Fibroblast of the aortic adventitia (primary cell): ENCODE measurements at regions not wholly inside any gene's neighbourhood (a gene's known extent, or its start where the extent isn't known, plus 50 kb on each side); places are given as distances from the start of the nearest gene placed in this dataset.

Experiments
- DNase-seq: peaks from one replicate; pipeline ENCODE4 v3.0.0-alpha.2; 2010; ENCODE audit warnings: low read depth
- H3K4me3 ChIP-seq: 2 replicates; pipeline ENCODE4 v1.5.1; 2011; ENCODE audit warnings: low read depth, mild to moderate bottlenecking, control low read depth, low read length, moderate library complexity
- CTCF ChIP-seq: IDR thresholded peaks from 2 replicates; pipeline ENCODE4 v1.5.1; 2011; ENCODE audit warnings: mild to moderate bottlenecking, low read length, control low read depth, inconsistent platforms; ENCODE audit not compliant: insufficient read depth

DNA sequence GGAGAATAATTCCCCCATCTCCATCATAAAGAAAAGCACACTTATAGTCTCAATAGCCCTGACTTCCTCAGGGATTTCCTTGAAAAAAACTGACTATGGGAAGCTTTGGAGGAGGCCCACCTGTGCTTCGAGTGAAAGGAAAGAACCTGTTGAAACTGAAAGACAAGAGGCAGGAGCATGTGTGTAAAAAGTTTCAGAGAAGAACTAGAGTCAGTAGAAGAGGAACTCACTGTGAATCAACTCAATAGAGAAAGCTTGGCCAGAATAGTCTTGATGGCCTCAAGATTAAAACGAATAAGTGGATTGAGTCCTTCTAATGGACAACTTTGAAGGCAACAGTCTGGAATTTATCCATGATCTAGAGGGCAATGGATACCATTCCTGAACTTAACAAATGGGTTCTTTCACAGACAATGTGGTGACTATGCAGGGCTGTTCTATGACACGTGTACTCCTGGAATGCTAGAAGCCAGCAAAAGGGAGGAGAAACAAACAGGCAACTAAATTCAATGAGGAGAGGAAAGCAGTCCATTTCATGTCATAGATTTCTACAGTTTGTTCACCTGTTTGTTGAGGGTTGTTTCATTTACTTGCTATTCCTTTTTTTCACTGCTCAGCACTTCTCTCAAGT is 442.3 kb downstream of the GRB14 start:
- DNase-seq, result no peak
- TF ChIP-seq CTCF, result no peak
- H3K4me3 ChIP-seq, result no peak overlapping the region

DNA sequence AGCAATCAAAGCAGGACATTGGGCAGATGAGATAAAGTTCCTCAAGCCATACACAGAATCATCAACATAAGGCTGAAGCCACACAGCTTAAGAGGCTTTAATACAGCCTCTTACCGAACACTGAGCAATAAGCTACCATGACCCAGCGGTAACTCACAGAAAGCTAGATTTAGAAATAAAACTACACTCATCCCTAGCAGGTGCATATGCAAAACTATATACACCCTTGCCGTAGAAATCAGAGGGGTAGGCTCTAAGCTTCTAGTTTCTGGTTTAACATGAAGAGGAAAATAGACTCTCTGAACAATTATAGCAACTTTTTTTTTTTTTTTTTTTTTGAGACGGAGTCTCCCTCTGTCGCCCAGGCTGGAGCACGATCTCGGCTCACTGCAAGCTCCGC is 428.8 kb upstream of the FIGN start:
- TF ChIP-seq CTCF, result no peak
- DNase-seq, result no peak
- H3K4me3 ChIP-seq, result no peak overlapping the region

DNA sequence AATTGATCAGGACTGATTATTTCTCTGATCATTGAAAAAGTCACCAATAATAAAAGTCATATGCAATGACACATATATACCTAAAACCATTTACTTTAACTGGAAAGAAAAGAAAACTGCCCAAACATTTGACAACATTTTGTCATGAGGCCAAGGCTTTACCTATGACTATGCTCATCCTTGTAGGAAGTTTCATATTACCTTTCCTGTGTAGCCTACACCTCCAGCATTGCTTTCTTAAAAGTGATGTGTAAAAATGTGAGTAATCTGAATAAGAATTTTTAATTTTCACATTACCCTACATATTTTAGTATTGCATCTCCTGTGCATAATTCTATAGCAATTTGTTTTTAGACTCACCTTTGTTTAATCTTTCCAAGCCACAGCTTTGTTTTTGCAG is 419.8 kb upstream of the FIGN start:
- no peak overlapping the region for H3K4me3 ChIP-seq
- no peak for TF ChIP-seq CTCF
- no peak for DNase-seq

DNA sequence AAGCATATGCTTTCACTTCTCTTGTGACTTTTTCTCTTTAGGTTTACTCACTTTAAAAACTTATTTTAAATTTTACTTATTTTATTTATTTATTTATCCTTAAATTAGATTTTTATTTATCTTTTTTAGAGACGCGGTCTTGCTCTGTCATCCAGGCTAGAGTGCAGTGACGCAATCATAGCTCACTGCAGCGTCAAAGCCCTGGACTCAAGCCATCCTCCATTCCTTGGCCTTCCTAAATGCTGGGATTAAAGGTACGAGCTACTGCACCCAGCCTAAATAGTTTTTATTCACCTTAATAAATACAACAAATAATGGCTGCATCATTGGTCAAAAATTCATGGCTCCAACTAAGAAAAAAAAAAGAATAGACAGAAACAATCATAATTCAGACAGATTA is 415.7 kb upstream of the FIGN start:
- TF ChIP-seq CTCF, result no peak
- no peak overlapping the region for H3K4me3 ChIP-seq
- peak; percentile 49 for DNase-seq

DNA sequence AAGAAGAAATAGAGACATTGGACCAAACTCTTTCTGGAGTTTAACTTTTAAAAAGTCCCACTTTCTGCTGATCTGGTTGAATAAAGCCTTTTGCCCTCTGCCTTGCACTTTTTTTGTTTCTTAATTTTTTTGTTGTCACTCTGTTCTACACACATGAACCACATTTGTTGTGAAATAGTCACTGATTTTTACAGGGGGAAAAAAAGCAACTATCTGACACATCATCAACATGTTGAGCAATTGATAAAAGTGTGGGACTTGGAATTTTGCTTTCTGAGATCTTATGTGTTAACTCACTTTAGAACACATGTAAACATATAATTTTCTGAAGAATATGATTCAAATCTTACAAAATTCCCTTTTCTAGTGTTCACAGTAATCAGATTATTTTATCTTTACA is 414.8 kb upstream of the FIGN start:
- TF ChIP-seq CTCF, result no peak

GRCh38 chr2:164146441-164146840 is 410.6 kb upstream of the FIGN start:
- no peak for TF ChIP-seq CTCF
- no peak for DNase-seq
- H3K4me3 ChIP-seq, result no peak overlapping the region

More for the DNA sequence above, 414.8 kb upstream of the FIGN start:
- peak; percentile 4 for DNase-seq
- no peak overlapping the region for H3K4me3 ChIP-seq
